ENCODE measurements at regions not wholly inside any gene's neighbourhood (a gene's known extent, or its start where the extent isn't known, plus 50 kb on each side); places are given as distances from the start of the nearest gene placed in this dataset.
"Not testable (repeated sequence)": the region's sequence is repeated elsewhere in the genome, so short reads cannot be mapped to it uniquely, and the experiment has no call there.

- no peak for DNase-seq
Observed at GRCh38 chr6:818196-818595, 125.3 kb upstream of the EXOC2 start.

- no peak for DNase-seq
Observed at GRCh38 chr6:816510-817084, 123.7 kb upstream of the EXOC2 start.

- no peak for DNase-seq
Observed at GRCh38 chr6:815348-815738, 122.4 kb upstream of the EXOC2 start.

GRCh38 chr6:814378-815347 is 121.7 kb upstream of the EXOC2 start:
- no peak for DNase-seq

- DNase-seq: no peak
Observed at GRCh38 chr6:811831-812230, 118.9 kb upstream of the EXOC2 start.

GRCh38 chr6:811191-811590 is 118.3 kb upstream of the EXOC2 start:
- DNase-seq: no peak

GRCh38 chr6:804771-805170 is 111.8 kb upstream of the EXOC2 start:
- DNase-seq: peak in 10 of 56 donors; percentile 4 to 58 (median 14)

- no peak for DNase-seq
Observed at GRCh38 chr6:804317-804716, 111.4 kb upstream of the EXOC2 start.

- no peak for DNase-seq
Observed at GRCh38 chr6:803191-803977, 110.4 kb upstream of the EXOC2 start.

- no peak for DNase-seq
Observed at GRCh38 chr6:802701-803100, 109.8 kb upstream of the EXOC2 start.

GRCh38 chr6:802223-802622 is 109.3 kb upstream of the EXOC2 start:
- DNase-seq: not testable (repeated sequence)

GRCh38 chr6:799769-800168 is 106.8 kb upstream of the EXOC2 start:
- no peak for DNase-seq

GRCh38 chr6:797479-798077 is 104.6 kb upstream of the EXOC2 start:
- peak in 11 of 56 donors; percentile 2 to 54 (median 18) for DNase-seq

GRCh38 chr6:795046-795685 is 102.2 kb upstream of the EXOC2 start:
- DNase-seq: no peak

GRCh38 chr6:793261-793660 is 100.3 kb upstream of the EXOC2 start:
- no peak for DNase-seq

- DNase-seq: peak in 1 of 56 donors; percentile 14
Observed at GRCh38 chr6:792662-793061, 99.7 kb upstream of the EXOC2 start.

GRCh38 chr6:788058-788457 is 95.1 kb upstream of the EXOC2 start:
- no peak for DNase-seq

- no peak for DNase-seq
Observed at GRCh38 chr6:786946-787763, 94.2 kb upstream of the EXOC2 start.

- DNase-seq: no peak
Observed at GRCh38 chr6:783966-784735, 91.2 kb upstream of the EXOC2 start.
